ENCODE measurements at regions not wholly inside any gene's neighbourhood (a gene's known extent, or its start where the extent isn't known, plus 50 kb on each side); places are given as distances from the start of the nearest gene placed in this dataset.
"Not testable (repeated sequence)": the region's sequence is repeated elsewhere in the genome, so short reads cannot be mapped to it uniquely, and the experiment has no call there.

DNA sequence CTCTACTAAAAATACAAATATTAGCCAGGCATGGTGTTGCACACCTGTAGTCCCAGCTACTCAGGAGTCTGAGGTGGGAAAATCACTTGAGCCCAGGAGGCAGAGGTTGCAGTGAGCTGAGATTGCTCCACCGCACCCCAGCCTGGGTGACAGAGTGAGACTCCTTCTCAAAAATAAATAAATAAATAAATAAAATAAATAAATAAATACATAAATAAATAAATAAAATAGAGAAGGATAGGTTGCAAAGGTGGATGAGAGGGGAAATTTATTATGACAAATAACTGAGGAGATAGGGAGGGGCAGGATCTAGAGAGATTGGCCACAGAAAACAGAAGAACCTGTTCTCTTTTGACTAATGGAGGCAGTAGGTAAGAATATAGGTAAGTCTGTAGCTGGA, 601.6 kb downstream of the LRRC70 start:
- DNase-seq = not testable (repeated sequence)

DNA sequence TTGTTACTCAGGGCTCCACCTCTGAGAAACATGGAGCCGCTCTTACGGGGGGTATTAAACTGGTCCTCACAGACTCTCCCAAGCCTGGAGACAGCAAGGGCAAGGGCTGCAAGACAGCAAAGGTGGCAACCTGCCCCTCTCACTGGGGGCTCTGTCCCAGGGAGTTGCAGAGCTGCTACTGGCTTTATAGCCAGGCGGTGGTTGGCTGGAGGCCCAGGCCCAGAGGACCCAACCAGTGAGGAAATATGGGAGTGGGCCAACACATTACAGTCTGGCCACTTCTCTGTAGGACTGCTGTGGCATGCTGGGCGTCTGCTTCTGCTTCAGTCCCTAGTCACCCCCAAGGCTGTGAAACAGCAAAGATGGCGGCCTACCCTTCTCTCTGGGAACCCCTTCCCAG, 597.2 kb downstream of the LRRC70 start:
- DNase-seq = no peak

GRCh38 chr5:63170486-63170885, 591.9 kb downstream of the LRRC70 start:
- no peak for DNase-seq

- DNase-seq = no peak
These were observed 586.4 kb downstream of the LRRC70 start for GRCh38 chr5:63164838-63165535.

- DNase-seq = no peak
These were observed 585.7 kb downstream of the LRRC70 start for GRCh38 chr5:63164339-63164738.

GRCh38 chr5:63155310-63155631, 576.7 kb downstream of the LRRC70 start:
- DNase-seq = no peak

DNA sequence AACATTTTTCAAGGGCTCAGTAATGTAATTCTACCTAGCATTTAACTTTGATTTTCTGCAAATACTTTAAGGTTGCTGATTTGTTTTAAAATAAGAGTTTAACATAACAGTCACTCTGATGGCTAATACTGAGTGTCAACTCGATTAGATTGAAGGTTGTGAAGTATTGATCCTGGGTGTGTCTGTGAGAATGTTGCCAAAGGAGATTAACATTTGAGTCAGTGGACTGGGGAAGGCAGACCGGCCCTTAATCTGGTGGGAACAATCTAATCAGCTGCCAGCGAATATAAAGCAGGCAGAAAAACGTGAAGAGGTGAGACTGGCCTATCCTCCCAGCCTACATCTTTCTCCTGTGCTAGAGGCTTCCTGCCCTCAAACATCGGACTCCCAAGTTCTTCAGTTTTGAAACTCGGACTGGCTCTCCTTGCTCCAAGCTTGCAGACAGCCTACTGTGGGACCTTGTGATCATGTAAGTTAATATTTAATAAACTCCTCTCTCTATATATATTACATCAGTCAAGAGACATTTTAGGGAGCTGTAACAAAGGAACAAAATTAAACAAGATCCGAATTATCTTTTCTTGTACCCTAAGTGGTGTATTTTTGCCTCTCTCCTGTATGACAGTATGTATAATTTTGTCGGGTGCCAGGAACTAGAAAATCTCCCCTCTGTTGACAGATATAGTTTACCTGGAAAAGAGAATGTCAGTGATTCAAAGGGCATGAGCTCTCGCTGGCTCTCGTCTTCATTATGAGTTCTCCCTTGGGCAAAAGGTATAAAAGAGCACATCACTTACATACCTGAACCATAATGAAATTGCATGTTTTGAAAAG, 576.1 kb downstream of the LRRC70 start:
- no peak for DNase-seq

GRCh38 chr5:63152871-63153270, 574.3 kb downstream of the LRRC70 start:
- DNase-seq = no peak

DNA sequence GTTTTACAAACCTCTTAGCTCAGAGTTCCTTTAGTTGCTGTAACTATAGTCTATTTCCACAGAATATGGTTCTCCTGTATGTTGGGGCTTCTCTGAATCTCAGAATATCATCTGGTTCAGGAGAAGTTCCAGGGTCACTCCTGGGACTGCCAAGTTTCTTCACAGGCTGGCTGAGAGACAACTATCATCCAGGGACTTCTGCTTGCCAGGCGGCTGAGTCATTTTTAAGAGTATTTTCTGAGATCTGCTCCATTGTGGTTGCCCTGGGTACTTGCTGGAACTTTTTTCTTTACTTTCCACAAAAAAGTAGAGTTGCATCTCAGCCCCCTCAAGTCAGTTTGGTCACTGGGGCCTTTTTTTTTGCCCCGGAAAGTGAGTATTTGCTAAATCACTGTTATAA, 566.5 kb downstream of the LRRC70 start:
- no peak for DNase-seq

DNA sequence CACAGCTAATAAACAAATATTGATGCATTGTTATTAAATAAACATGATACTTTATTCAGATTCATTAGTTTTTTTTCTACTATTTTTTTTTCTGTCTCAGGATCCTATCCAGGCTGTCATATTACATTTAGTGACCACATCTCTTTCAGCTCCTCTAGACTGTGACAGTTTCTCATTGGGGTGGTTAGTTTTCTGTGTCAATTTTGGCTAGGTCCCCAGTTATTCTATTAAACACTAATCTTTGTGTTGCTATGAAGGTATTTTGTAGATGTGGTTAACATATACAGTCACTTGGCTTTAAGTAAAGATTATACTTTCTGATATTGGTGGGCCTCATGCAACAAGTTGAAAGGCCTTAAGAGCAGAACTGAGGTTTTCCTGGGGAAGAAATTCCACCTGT, 563.0 kb downstream of the LRRC70 start:
- no peak for DNase-seq

- no peak for DNase-seq
These were observed 556.7 kb downstream of the LRRC70 start for GRCh38 chr5:63135291-63135690.

DNA sequence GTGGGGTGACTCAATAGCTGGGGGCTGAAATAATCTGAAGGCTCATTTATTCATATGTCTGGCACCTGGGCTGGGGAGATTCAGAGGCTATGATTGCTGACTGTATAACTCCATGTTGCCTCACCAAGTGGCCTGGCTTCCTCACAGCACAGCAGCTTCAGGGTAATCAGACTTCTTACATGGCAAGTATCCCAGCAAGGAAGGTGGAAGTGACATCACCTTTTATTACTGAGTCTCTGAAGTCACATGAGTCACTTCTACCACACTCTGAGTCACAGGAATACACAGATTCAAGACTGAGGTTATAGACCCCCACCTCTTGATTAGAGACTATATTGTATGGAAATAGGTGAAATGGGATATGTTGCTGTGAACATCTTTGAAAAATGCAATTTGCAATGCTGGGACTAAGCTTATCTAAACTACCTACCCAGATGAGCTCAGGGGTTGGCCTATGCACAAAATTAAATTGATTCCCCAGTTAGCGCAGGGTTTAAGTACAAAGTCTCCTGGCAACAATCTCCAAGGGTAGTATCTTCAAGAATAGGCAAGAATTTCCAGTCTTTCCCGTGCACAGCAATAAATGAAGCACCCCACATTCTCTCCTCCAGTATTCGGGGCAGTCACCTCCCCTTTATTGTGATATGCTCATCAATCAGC, 553.1 kb downstream of the LRRC70 start:
- no peak for DNase-seq

DNA sequence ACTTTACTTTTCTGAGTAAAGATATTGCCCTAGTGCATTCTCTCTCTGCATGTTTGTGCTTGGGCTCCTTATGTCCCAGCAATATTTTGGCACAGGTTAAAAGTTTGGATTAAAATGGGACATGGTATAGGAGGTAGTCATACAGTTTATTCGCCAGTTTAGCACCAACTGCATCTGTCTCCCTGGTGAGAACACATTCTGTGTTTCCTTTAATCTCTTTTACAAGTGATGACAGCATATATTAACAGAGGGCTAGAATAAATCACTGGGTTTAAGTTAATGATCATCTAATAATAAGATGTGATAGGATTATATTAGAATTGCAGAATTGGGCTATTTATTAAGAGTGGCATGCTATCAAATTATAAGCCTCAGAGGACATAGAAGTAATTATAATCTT, 550.1 kb downstream of the LRRC70 start:
- no peak for DNase-seq

DNA sequence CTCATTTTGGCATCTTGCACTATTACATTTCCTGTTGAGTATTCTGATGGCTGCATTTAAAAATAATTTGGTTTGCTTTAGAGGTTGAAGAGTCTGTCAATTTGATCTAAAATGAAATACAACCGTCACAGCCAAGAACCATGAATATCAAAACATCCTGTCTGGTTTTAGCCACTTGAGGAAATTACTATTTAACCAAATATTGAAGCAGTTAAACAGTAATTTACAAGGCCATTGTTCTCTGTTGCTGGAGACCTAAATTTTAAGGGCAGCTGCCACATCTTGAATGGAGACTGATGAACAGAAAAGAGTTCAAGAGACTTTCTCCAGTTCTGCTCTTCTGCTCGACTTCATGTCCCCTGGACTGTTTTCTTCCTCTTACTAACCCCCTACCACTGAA, 549.4 kb downstream of the LRRC70 start:
- no peak for DNase-seq

DNA sequence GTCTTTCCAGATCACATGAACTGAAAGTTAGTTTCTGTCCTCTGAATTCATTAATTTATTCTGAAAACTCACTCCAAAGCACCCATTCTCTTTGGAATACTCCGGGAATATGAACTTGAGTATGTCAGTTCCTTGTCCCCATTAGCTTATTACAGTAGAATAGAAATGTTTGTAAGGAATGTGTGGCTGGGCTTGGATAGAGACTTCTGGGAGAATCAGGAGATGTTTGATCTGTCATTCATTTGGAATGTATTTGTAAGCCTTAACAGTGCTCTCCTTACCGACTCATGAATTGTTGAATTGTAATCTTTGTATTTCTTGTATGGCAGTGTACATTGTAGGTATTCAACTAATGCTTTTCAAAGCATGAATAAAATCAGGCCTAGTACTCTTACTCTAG, 548.4 kb downstream of the LRRC70 start:
- DNase-seq = no peak

DNA sequence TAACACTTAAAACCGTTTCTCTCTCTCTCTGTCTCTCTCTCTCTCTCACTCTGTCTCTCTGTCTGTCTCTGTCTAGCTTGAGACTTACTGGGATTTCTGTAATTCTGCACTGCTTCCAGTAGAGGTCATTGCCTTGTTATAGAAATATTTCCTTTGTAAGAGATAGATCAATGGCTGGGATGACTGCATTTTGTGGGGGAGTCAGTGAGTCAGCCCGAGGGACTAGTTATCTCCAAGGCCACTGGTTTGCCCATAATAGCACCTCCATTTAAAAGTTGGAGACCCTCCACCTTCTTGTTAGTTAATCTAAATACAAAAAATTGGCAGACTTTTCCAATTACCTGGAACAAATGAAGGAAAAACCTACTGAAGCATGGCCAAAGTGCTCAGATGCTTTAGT, 547.2 kb downstream of the LRRC70 start:
- DNase-seq = no peak

DNA sequence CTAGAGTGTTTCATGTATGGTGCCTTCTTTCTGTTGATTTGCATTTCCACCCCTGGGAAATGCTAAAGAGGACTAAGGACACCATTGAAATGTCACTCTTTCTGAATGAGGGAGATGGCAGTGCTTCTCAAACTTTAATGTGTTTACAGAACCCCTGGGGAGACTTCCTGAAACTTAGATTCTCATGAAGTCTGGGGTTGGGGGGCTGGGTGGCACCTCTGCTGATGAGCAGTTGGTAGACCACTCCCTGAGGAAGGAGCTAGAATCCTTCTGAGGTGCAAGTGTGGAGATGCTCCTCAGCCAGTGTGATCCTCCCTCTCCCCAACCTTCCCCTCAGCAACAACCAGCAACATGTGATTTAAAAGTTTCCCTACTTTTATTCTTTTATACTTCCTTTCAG, 546.8 kb downstream of the LRRC70 start:
- DNase-seq = no peak

GRCh38 chr5:63124266-63124665, 545.6 kb downstream of the LRRC70 start:
- no peak for DNase-seq

DNA sequence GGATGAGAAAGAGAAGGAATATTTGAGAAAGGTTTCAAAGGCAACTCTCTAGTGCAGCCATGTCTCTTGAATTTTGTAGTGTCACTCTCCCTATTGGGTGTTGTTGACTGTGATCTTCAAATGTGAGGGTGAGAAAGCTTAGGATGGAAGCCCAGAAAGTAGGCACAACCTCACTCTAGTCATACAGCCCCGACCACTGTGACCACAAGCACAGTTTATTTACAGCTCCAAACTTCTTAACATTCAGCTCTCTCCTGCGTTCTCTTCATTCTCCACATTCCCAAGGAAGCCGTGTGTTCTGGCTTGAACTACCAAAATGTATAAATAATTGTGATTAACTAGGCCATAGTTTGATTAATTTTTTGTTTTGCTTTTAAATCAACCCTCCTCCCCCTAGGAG, 542.9 kb downstream of the LRRC70 start:
- no peak for DNase-seq

DNA sequence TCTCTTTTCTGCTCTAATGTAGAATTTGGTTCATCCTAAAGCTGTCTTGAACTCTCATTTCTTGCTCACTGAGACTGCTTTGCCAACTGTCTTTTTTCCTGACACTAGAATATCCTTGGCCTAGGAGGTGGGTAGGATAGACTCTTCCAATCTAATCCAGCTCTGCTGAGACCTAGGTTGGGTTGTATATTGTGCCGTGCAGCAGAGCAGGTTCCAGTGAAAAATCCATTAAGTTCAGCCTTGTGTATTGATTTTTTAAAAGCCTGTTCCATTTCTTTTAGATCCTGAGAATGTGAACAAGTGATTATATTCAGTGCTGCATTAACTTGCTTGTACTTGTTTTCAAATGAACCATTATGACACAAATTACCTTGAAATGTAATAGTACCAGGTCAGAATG, 539.6 kb downstream of the LRRC70 start:
- no peak for DNase-seq

- no peak for DNase-seq
These were observed 533.3 kb downstream of the LRRC70 start for GRCh38 chr5:63111891-63112290.

- DNase-seq = no peak
These were observed 523.3 kb downstream of the LRRC70 start for GRCh38 chr5:63101870-63102269.

- no peak for DNase-seq
These were observed 518.7 kb downstream of the LRRC70 start for GRCh38 chr5:63097286-63097685.

GRCh38 chr5:63094730-63095129, 516.1 kb downstream of the LRRC70 start:
- DNase-seq = no peak
